IMR-90 (cell line): ENCODE measurements at regions not wholly inside any gene's neighbourhood (a gene's known extent, or its start where the extent isn't known, plus 50 kb on each side); places are given as distances from the start of the nearest gene placed in this dataset.

Experiments
- ATAC-seq: fragments of 200-7000 bp; cut with Tn5 transposase; 2 replicates; pipeline ENCODE4 v1.9.1; 2020; ENCODE audit warnings: low read depth, mild to moderate bottlenecking, moderate library complexity
- BruUV-seq: library from RNA; stranded (reverse); fragments of 400-500 nt; replicated peaks from 2 replicates; lab custom pipeline; 2021; lab: Mats Ljungman, UMichigan
- CTCF ChIA-PET: fragments of 300-600 bp; formaldehyde crosslinking; extraction: SDS; loops from one replicate; lab custom pipeline; 2021; ENCODE audit warnings: antibody characterized with exemption; lab: Yijun Ruan, JAX
- POLR2A ChIA-PET: fragments of 300-600 bp; sonication (Branson Sonifier 250); formaldehyde crosslinking; loops from one replicate; lab custom pipeline; 2022; ENCODE audit warnings: antibody characterized with exemption; ENCODE audit not compliant: unreplicated experiment; lab: Charles Lee
- DNase-seq: peaks from one replicate; pipeline ENCODE4 v3.0.0; 2013
- H2AFZ ChIP-seq: replicated peaks from 2 replicates; pipeline ENCODE3; 2013; ENCODE audit warnings: low read length, mild to moderate bottlenecking; ENCODE audit not compliant: poor library complexity
- H2AK5ac ChIP-seq: 2 replicates; pipeline ENCODE4 v1.6.1; 2013; ENCODE audit warnings: low read depth, low read length, inconsistent platforms
- H2AK9ac ChIP-seq: replicated peaks from 2 replicates; pipeline ENCODE3; 2013; ENCODE audit warnings: mild to moderate bottlenecking, low read depth, low read length, moderate library complexity; ENCODE audit not compliant: poor library complexity
- H2BK120ac ChIP-seq: 2 replicates; pipeline ENCODE4 v1.6.1; 2013; ENCODE audit warnings: low read depth, low read length, inconsistent platforms
- H2BK15ac ChIP-seq: 3 replicates; pipeline ENCODE4 v1.6.1; 2013; ENCODE audit warnings: low read depth, low read length, inconsistent platforms
- H2BK20ac ChIP-seq: 2 replicates; pipeline ENCODE4 v1.6.1; 2013; ENCODE audit warnings: low read depth, mild to moderate bottlenecking, inconsistent platforms, low read length, moderate library complexity
- H2BK5ac ChIP-seq: 2 replicates; pipeline ENCODE4 v1.6.1; 2013; ENCODE audit warnings: mild to moderate bottlenecking, low read depth, low read length, inconsistent platforms; ENCODE audit not compliant: poor library complexity, severe bottlenecking
- H3K14ac ChIP-seq: replicated peaks from 2 replicates; pipeline ENCODE4 v1.6.1; 2013; ENCODE audit warnings: low read depth, low read length, inconsistent platforms
- H3K18ac ChIP-seq: 2 replicates; pipeline ENCODE4 v1.6.1; 2013; ENCODE audit warnings: low read depth, low read length, control low read depth
- H3K23ac ChIP-seq: 2 replicates; pipeline ENCODE4 v1.6.1; 2013; ENCODE audit warnings: low read depth, low read length, inconsistent platforms
- H3K27ac ChIP-seq: 2 replicates; pipeline ENCODE4 v1.5.1; 2013; ENCODE audit warnings: mild to moderate bottlenecking, control low read depth, low read length; ENCODE audit not compliant: insufficient read depth
- H3K27me3 ChIP-seq: 2 replicates; pipeline ENCODE4 v1.6.1; 2013; ENCODE audit warnings: low read length; ENCODE audit not compliant: control insufficient read depth, insufficient read depth
- H3K36me3 ChIP-seq: 2 replicates; pipeline ENCODE4 v1.6.1; 2013; ENCODE audit warnings: low read length, mixed read lengths; ENCODE audit not compliant: control insufficient read depth, insufficient read depth
- H3K4ac ChIP-seq: 2 replicates; pipeline ENCODE4 v1.6.1; 2013; ENCODE audit warnings: low read depth, low read length, inconsistent platforms
- H3K4me1 ChIP-seq: 2 replicates; pipeline ENCODE4 v1.6.1; 2013; ENCODE audit warnings: low read length, mixed read lengths; ENCODE audit not compliant: control insufficient read depth, insufficient read depth
- H3K4me2 ChIP-seq: 2 replicates; pipeline ENCODE4 v1.6.1; 2013; ENCODE audit warnings: low read depth, mild to moderate bottlenecking, control low read depth, low read length, moderate library complexity
- H3K4me3 ChIP-seq: 2 replicates; pipeline ENCODE4 v1.5.1; 2013; ENCODE audit warnings: low read depth, mild to moderate bottlenecking, control low read depth, low read length, moderate library complexity; ENCODE audit not compliant: insufficient read depth
- H3K56ac ChIP-seq: 2 replicates; pipeline ENCODE4 v1.6.1; 2013; ENCODE audit warnings: low read length, inconsistent platforms; ENCODE audit not compliant: insufficient read depth; ENCODE audit errors: extremely low read depth
- H3K79me1 ChIP-seq, 2 experiments: 2 replicates each; pipeline ENCODE4 v1.6.1; 2013; ENCODE audit warnings: low read length in 2 of 2, inconsistent platforms in 1 of 2, low read depth in 1 of 2
- H3K9ac ChIP-seq: 2 replicates; pipeline ENCODE4 v1.6.1; 2013; ENCODE audit warnings: low read depth, low read length, control low read depth
- H3K9me1 ChIP-seq: 2 replicates; pipeline ENCODE4 v1.6.1; 2013; ENCODE audit warnings: low read length, inconsistent platforms; ENCODE audit not compliant: insufficient read depth
- H3K9me3 ChIP-seq: 2 replicates; pipeline ENCODE4 v1.6.1; 2013; ENCODE audit warnings: low read length; ENCODE audit not compliant: control insufficient read depth, insufficient read depth
- H4K20me1 ChIP-seq: 2 replicates; pipeline ENCODE4 v1.6.1; 2013; ENCODE audit warnings: low read length, inconsistent platforms; ENCODE audit not compliant: insufficient read depth
- H4K5ac ChIP-seq: 2 replicates; pipeline ENCODE4 v1.6.1; 2013; ENCODE audit warnings: mild to moderate bottlenecking, low read depth, low read length, control low read depth
- H4K8ac ChIP-seq, 2 experiments: 2 replicates each; pipeline ENCODE4 v1.6.1; 2013; ENCODE audit warnings: low read depth in 2 of 2, low read length in 2 of 2, control low read depth in 1 of 2, inconsistent platforms in 1 of 2
- H4K91ac ChIP-seq: 2 replicates; pipeline ENCODE4 v1.6.1; 2013; ENCODE audit warnings: low read depth, low read length, inconsistent platforms; ENCODE audit not compliant: insufficient read depth
- BHLHE40 ChIP-seq: fragments of 150-350 bp; IDR thresholded peaks from 2 replicates; pipeline ENCODE4 v1.6.1; 2016; ENCODE audit warnings: mild to moderate bottlenecking, low read depth, low read length
- CEBPB ChIP-seq: IDR thresholded peaks from 2 replicates; pipeline ENCODE4 v1.6.1; 2012; ENCODE audit warnings: low read depth, low read length, improper control_type of control experiment
- CHD1 ChIP-seq: IDR thresholded peaks from 2 replicates; pipeline ENCODE4 v1.6.1; 2012; ENCODE audit warnings: low read depth, low read length, improper control_type of control experiment
- FOS ChIP-seq: fragments of 150-350 bp; IDR thresholded peaks from 2 replicates; pipeline ENCODE4 v1.6.1; 2016; ENCODE audit warnings: low read depth, low read length
- MAFK ChIP-seq: IDR thresholded peaks from 2 replicates; pipeline ENCODE4 v1.6.1; 2012; ENCODE audit warnings: low read depth, low read length, improper control_type of control experiment
- MAZ ChIP-seq: IDR thresholded peaks from 2 replicates; pipeline ENCODE4 v1.6.1; 2012; ENCODE audit warnings: low read depth, mild to moderate bottlenecking, low read length, improper control_type of control experiment, moderate library complexity, borderline replicate concordance
- MXI1 ChIP-seq: IDR thresholded peaks from 2 replicates; pipeline ENCODE4 v1.6.1; 2012; ENCODE audit warnings: low read depth, mild to moderate bottlenecking, low read length, moderate library complexity, borderline replicate concordance
- NFE2L2 ChIP-seq: fragments of 150-350 bp; IDR thresholded peaks from 2 replicates; pipeline ENCODE4 v1.6.1; 2016; ENCODE audit warnings: low read depth, mild to moderate bottlenecking, low read length
- POLR2A ChIP-seq: IDR thresholded peaks from 2 replicates; pipeline ENCODE4 v1.6.1; 2012; ENCODE audit warnings: mild to moderate bottlenecking, low read depth, low read length
- RAD21 ChIP-seq: IDR thresholded peaks from 2 replicates; pipeline ENCODE4 v1.6.1; 2012; ENCODE audit warnings: low read length, improper control_type of control experiment
- RCOR1 ChIP-seq: IDR thresholded peaks from 2 replicates; pipeline ENCODE4 v1.6.1; 2012; ENCODE audit warnings: mild to moderate bottlenecking, low read length, improper control_type of control experiment; ENCODE audit not compliant: insufficient replicate concordance
- RFX5 ChIP-seq: IDR thresholded peaks from 2 replicates; pipeline ENCODE4 v1.8.0; 2012; ENCODE audit warnings: low read depth, mild to moderate bottlenecking, low read length, moderate library complexity
- SMC3 ChIP-seq: fragments of 150-350 bp; IDR thresholded peaks from 2 replicates; pipeline ENCODE4 v1.6.1; 2016; ENCODE audit warnings: low read depth, mild to moderate bottlenecking, antibody characterized with exemption, low read length, moderate library complexity
- whole genome bisulfite sequencing, 2 experiments: methylation state at CpG; one replicate each; pipeline versions ENCODE4 v1.1.5 to v1.1.7; 2013; ENCODE audit warnings: missing lambda C conversion rate in 2 of 2; ENCODE audit not compliant: insufficient read length in 1 of 2; ENCODE audit errors: extremely low coverage in 2 of 2; 5-methylcytosine and 5-hydroxymethylcytosine counted together
- dilution Hi-C: fragments of 300-500 bp; cut with HindIII; formaldehyde crosslinking; loops from one replicate; pipeline ENCODE4 v1.14.3; 2018; ENCODE audit warnings: low sequenced_read_pairs; ENCODE audit not compliant: unreplicated experiment
- in situ Hi-C: fragments of 300-500 bp; cut with MboI; formaldehyde crosslinking; loops from 3 replicates; pipeline ENCODE4 v1.14.3; 2019; ENCODE audit warnings: low sequenced_read_pairs, inconsistent platforms, mixed read lengths
- intact Hi-C: fragments of 100-400 bp; cut with micrococcal nuclease; formaldehyde crosslinking; loops from 2 replicates; pipeline ENCODE4 v1.10.0; 2022
- TF ChIP-seq, protein P1 (sequence below): conservative IDR thresholded peaks from 2 replicates; pipeline ENCODE4 v1.5.1; 2012; ENCODE audit warnings: mild to moderate bottlenecking, low read depth, low read length, improper control_type of control experiment
- TF ChIP-seq, protein P2 (sequence below): fragments of 150-350 bp; IDR thresholded peaks from 2 replicates; pipeline ENCODE4 v1.6.1; 2016; ENCODE audit warnings: low read depth, mild to moderate bottlenecking, low read length, moderate library complexity, borderline replicate concordance
- TF ChIP-seq, protein P3 (sequence below): fragments of 150-350 bp; IDR thresholded peaks from 2 replicates; pipeline ENCODE4 v1.6.1; 2017; ENCODE audit warnings: mild to moderate bottlenecking, antibody characterized with exemption, low read length, low read depth

DNA sequence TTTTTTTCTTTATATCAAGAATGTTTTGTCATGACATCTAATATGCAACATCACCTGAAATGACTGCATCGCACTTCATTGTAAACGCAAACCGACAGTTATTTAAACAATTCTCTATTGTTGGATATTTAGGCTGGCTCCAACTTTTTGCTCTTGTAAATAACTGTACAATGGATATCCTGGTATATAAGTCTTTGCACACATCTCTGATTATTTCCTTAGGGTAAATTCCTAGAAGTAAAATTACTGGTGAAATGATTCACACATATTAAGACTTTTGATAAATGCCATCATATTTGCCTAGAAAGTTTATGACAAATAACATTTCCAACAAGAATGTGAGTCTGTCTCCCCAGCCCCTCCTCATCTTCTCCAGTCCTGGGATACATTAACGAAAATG lies 154.7 kb downstream of the TFAP2C start:
- Histone ChIP-seq H3K4ac (no peak overlapping the region), H3K79me1 (no peaks in the 10 kb centered on the region), H3K4me1 (peaks cover 2% of the 10 kb centered on the region; the same call in 1 of the 2 replicates), H3K9me3 (peaks cover 2% of the 10 kb centered on the region; the same call in 1 of the 2 replicates), H3K9me1 (no peaks in the 10 kb centered on the region), H3K56ac (no peak overlapping the region), H3K4me2 (no peak overlapping the region), H4K8ac (no peak overlapping the region), H3K9ac (no peak overlapping the region), H4K20me1 (peaks cover 6% of the 10 kb centered on the region; the same call in 1 of the 2 replicates), H3K36me3 (no peaks in the 10 kb centered on the region), H3K14ac (no peak overlapping the region), H2BK20ac (no peak overlapping the region), H2AK9ac (no peak overlapping the region), H4K91ac (no peak overlapping the region), H3K27ac (no peak overlapping the region), H2BK5ac (no peak overlapping the region), H2BK120ac (no peak overlapping the region), H2AK5ac (no peak overlapping the region), H3K4me3 (no peak overlapping the region), H3K18ac (no peak overlapping the region), H2AFZ (no peak overlapping the region), H3K23ac (no peak overlapping the region), H4K5ac (no peak overlapping the region), H2BK15ac (no peak overlapping the region), H3K27me3 (peaks cover 2% of the 10 kb centered on the region; the same call in 1 of the 2 replicates)
- intact Hi-C loops = no loop called here
- no CpG with 5 or more reads among the region's 4 CpGs for WGBS, 2 experiments
- ATAC-seq = no peak
- TF ChIP-seq CEBPB = no peak
- TF ChIP-seq CHD1 = no peak
- TF ChIP-seq, protein P1, sequence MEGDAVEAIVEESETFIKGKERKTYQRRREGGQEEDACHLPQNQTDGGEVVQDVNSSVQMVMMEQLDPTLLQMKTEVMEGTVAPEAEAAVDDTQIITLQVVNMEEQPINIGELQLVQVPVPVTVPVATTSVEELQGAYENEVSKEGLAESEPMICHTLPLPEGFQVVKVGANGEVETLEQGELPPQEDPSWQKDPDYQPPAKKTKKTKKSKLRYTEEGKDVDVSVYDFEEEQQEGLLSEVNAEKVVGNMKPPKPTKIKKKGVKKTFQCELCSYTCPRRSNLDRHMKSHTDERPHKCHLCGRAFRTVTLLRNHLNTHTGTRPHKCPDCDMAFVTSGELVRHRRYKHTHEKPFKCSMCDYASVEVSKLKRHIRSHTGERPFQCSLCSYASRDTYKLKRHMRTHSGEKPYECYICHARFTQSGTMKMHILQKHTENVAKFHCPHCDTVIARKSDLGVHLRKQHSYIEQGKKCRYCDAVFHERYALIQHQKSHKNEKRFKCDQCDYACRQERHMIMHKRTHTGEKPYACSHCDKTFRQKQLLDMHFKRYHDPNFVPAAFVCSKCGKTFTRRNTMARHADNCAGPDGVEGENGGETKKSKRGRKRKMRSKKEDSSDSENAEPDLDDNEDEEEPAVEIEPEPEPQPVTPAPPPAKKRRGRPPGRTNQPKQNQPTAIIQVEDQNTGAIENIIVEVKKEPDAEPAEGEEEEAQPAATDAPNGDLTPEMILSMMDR = no peak
- TF ChIP-seq SMC3 = no peak
- no peak for TF ChIP-seq RFX5
- TF ChIP-seq, protein P2, sequence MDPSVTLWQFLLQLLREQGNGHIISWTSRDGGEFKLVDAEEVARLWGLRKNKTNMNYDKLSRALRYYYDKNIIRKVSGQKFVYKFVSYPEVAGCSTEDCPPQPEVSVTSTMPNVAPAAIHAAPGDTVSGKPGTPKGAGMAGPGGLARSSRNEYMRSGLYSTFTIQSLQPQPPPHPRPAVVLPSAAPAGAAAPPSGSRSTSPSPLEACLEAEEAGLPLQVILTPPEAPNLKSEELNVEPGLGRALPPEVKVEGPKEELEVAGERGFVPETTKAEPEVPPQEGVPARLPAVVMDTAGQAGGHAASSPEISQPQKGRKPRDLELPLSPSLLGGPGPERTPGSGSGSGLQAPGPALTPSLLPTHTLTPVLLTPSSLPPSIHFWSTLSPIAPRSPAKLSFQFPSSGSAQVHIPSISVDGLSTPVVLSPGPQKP = no peak
- TF ChIP-seq MAZ = no peak
- no peak for TF ChIP-seq MAFK
- no peak for TF ChIP-seq FOS
- TF ChIP-seq NFE2L2 = no peak
- no peak for TF ChIP-seq RAD21
- TF ChIP-seq BHLHE40 = no peak
- TF ChIP-seq RCOR1 = no peak
- TF ChIP-seq, protein P3, sequence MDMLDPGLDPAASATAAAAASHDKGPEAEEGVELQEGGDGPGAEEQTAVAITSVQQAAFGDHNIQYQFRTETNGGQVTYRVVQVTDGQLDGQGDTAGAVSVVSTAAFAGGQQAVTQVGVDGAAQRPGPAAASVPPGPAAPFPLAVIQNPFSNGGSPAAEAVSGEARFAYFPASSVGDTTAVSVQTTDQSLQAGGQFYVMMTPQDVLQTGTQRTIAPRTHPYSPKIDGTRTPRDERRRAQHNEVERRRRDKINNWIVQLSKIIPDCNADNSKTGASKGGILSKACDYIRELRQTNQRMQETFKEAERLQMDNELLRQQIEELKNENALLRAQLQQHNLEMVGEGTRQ = no peak
- no peak for TF ChIP-seq MXI1
- no peak for TF ChIP-seq POLR2A
- no TSS peak for BruUV-seq
- dilution Hi-C loops = no loop called here
- in situ Hi-C loops = loop anchor here (25.0 kb wide), 1 partner anchor 422 kb away; the partner anchor contains the start of gene FAM210B
- CTCF ChIA-PET = no interaction called here
- DNase-seq = no peak
- POLR2A ChIA-PET = no interaction called here
